ENCODE measurements at regions not wholly inside any gene's neighbourhood (a gene's known extent, or its start where the extent isn't known, plus 50 kb on each side); places are given as distances from the start of the nearest gene placed in this dataset.
"Not testable (repeated sequence)": the region's sequence is repeated elsewhere in the genome, so short reads cannot be mapped to it uniquely, and the experiment has no call there.

- in situ Hi-C loops (cut with HindIII; ENCODE audit: low sequenced_read_pairs): no loop called here
- DNase-seq (ENCODE audit: low spot score): no peak
These were observed 167.3 kb upstream of the SRD5A2 start for GRCh38 chr2:31748041-31748440.

GRCh38 chr2:31739161-31739560, 158.4 kb upstream of the SRD5A2 start:
- in situ Hi-C loops (cut with HindIII; ENCODE audit: low sequenced_read_pairs): no loop called here
- no peak for DNase-seq (ENCODE audit: low spot score)

GRCh38 chr2:31736695-31737454, 156.1 kb upstream of the SRD5A2 start:
- in situ Hi-C loops (cut with HindIII; ENCODE audit: low sequenced_read_pairs): no loop called here

GRCh38 chr2:31735716-31736115, 155.0 kb upstream of the SRD5A2 start:
- DNase-seq (ENCODE audit: low spot score): no peak
- in situ Hi-C loops (cut with HindIII; ENCODE audit: low sequenced_read_pairs): no loop called here

More at GRCh38 chr2:31736695-31737454, 156.1 kb upstream of the SRD5A2 start:
- DNase-seq (ENCODE audit: low spot score): no peak

- DNase-seq (ENCODE audit: low spot score): peak; percentile 3
- in situ Hi-C loops (cut with HindIII; ENCODE audit: low sequenced_read_pairs): no loop called here
These were observed 148.8 kb upstream of the SRD5A2 start for GRCh38 chr2:31729442-31730092.

- DNase-seq (ENCODE audit: low spot score): no peak
- in situ Hi-C loops (cut with HindIII; ENCODE audit: low sequenced_read_pairs): no loop called here
These were observed 148.3 kb upstream of the SRD5A2 start for GRCh38 chr2:31729065-31729439.

GRCh38 chr2:31728406-31729064, 147.8 kb upstream of the SRD5A2 start:
- DNase-seq (ENCODE audit: low spot score): no peak
- in situ Hi-C loops (cut with HindIII; ENCODE audit: low sequenced_read_pairs): no loop called here

GRCh38 chr2:31726457-31726856, 145.7 kb upstream of the SRD5A2 start:
- DNase-seq (ENCODE audit: low spot score): no peak
- in situ Hi-C loops (cut with HindIII; ENCODE audit: low sequenced_read_pairs): no loop called here

- in situ Hi-C loops (cut with HindIII; ENCODE audit: low sequenced_read_pairs): no loop called here
- DNase-seq (ENCODE audit: low spot score): no peak
These were observed 144.7 kb upstream of the SRD5A2 start for GRCh38 chr2:31725444-31725843.

- DNase-seq (ENCODE audit: low spot score): no peak
- in situ Hi-C loops (cut with HindIII; ENCODE audit: low sequenced_read_pairs): no loop called here
These were observed 131.0 kb upstream of the SRD5A2 start for GRCh38 chr2:31711737-31712136.

GRCh38 chr2:31710121-31710520, 129.4 kb upstream of the SRD5A2 start:
- in situ Hi-C loops (cut with HindIII; ENCODE audit: low sequenced_read_pairs): no loop called here
- DNase-seq (ENCODE audit: low spot score): no peak

GRCh38 chr2:31707992-31708391, 127.3 kb upstream of the SRD5A2 start:
- DNase-seq (ENCODE audit: low spot score): no peak
- in situ Hi-C loops (cut with HindIII; ENCODE audit: low sequenced_read_pairs): no loop called here

GRCh38 chr2:31704561-31705212, 123.9 kb upstream of the SRD5A2 start:
- in situ Hi-C loops (cut with HindIII; ENCODE audit: low sequenced_read_pairs): no loop called here
- no peak for DNase-seq (ENCODE audit: low spot score)

- in situ Hi-C loops (cut with HindIII; ENCODE audit: low sequenced_read_pairs): no loop called here
These were observed 122.5 kb upstream of the SRD5A2 start for GRCh38 chr2:31703253-31703652.

GRCh38 chr2:31698722-31699121, 118.0 kb upstream of the SRD5A2 start:
- in situ Hi-C loops (cut with HindIII; ENCODE audit: low sequenced_read_pairs): no loop called here
- DNase-seq (ENCODE audit: low spot score): no peak

More at GRCh38 chr2:31703253-31703652, 122.5 kb upstream of the SRD5A2 start:
- DNase-seq (ENCODE audit: low spot score): no peak

- DNase-seq (ENCODE audit: low spot score): no peak
- in situ Hi-C loops (cut with HindIII; ENCODE audit: low sequenced_read_pairs): no loop called here
These were observed 115.3 kb upstream of the SRD5A2 start for GRCh38 chr2:31696068-31696467.

- DNase-seq (ENCODE audit: low spot score): no peak
- in situ Hi-C loops (cut with HindIII; ENCODE audit: low sequenced_read_pairs): no loop called here
These were observed 113.7 kb upstream of the SRD5A2 start for GRCh38 chr2:31694444-31694843.

- no peak for DNase-seq (ENCODE audit: low spot score)
- in situ Hi-C loops (cut with HindIII; ENCODE audit: low sequenced_read_pairs): no loop called here
These were observed 113.1 kb upstream of the SRD5A2 start for GRCh38 chr2:31693882-31694281.

- in situ Hi-C loops (cut with HindIII; ENCODE audit: low sequenced_read_pairs): no loop called here
- no peak for DNase-seq (ENCODE audit: low spot score)
These were observed 107.5 kb upstream of the SRD5A2 start for GRCh38 chr2:31688282-31688681.

- DNase-seq (ENCODE audit: low spot score); in situ Hi-C loops (cut with HindIII; ENCODE audit: low sequenced_read_pairs): not testable (repeated sequence)
These were observed 102.8 kb upstream of the SRD5A2 start for GRCh38 chr2:31683506-31683905.
